Neural progenitor cell (in vitro differentiated cells): ENCODE measurements at regions not wholly inside any gene's neighbourhood (a gene's known extent, or its start where the extent isn't known, plus 50 kb on each side); places are given as distances from the start of the nearest gene placed in this dataset.

ENCODE experiments used
- EZH2 ChIP-seq: fragments of 200-600 bp; sonication (generic); IDR thresholded peaks from 2 replicates; pipeline ENCODE4 v1.6.1; 2017; ENCODE audit warnings: antibody characterized with exemption, mild to moderate bottlenecking, moderate library complexity
- EZH2phosphoT487 ChIP-seq: fragments of 200-600 bp; sonication (generic); IDR thresholded peaks from 2 replicates; pipeline ENCODE4 v1.6.1; 2017; ENCODE audit warnings: antibody characterized with exemption
- TF ChIP-seq, protein P1 (sequence below): fragments of 200-600 bp; sonication (generic); IDR thresholded peaks from 2 replicates; pipeline ENCODE4 v1.5.1; 2017; ENCODE audit warnings: antibody characterized with exemption, mild to moderate bottlenecking

DNA sequence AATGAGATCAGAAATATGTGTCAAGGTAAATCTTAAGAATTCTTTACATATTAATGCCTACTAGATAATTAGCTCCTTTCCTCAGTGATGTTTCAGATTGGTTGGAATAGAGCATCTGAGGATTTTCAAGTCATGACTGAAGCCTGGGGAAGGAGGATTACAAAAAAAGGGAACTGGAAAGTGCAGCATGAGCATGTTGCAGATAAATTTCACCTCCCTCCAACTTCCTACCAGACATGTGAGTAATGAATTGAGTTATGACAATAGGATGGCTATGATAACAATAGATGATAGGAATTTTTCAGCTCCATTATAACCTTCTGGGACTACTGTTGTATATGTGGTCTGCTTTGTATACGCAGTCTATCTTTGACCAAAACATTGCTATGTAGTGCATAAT is 104.2 kb upstream of the RAB18 start:
- TF ChIP-seq, protein P1, sequence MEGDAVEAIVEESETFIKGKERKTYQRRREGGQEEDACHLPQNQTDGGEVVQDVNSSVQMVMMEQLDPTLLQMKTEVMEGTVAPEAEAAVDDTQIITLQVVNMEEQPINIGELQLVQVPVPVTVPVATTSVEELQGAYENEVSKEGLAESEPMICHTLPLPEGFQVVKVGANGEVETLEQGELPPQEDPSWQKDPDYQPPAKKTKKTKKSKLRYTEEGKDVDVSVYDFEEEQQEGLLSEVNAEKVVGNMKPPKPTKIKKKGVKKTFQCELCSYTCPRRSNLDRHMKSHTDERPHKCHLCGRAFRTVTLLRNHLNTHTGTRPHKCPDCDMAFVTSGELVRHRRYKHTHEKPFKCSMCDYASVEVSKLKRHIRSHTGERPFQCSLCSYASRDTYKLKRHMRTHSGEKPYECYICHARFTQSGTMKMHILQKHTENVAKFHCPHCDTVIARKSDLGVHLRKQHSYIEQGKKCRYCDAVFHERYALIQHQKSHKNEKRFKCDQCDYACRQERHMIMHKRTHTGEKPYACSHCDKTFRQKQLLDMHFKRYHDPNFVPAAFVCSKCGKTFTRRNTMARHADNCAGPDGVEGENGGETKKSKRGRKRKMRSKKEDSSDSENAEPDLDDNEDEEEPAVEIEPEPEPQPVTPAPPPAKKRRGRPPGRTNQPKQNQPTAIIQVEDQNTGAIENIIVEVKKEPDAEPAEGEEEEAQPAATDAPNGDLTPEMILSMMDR: no peak
- no peak for TF ChIP-seq EZH2
- TF ChIP-seq EZH2phosphoT487: no peak
